Keratinocyte (primary cell): ENCODE measurements at regions not wholly inside any gene's neighbourhood (a gene's known extent, or its start where the extent isn't known, plus 50 kb on each side); places are given as distances from the start of the nearest gene placed in this dataset.

Experiments used
- DNase-seq: peaks from one replicate; pipeline ENCODE4 v3.0.0-alpha.2; 2011; ENCODE audit warnings: low read depth, missing footprints, low spot score
- FAIRE-seq: peaks from 2 replicates; lab custom pipeline; 2011; peaks lifted over from hg19 to GRCh38; lab: Jason Lieb, UNC
- H2AFZ ChIP-seq: 2 replicates; pipeline ENCODE4 v1.6.0; 2012; ENCODE audit warnings: low read length, control low read depth, inconsistent platforms; ENCODE audit not compliant: control insufficient read depth
- H3K27ac ChIP-seq: 2 replicates; pipeline ENCODE4 v1.5.1; 2011; ENCODE audit warnings: low read length; ENCODE audit not compliant: control insufficient read depth, insufficient read depth
- H3K27me3 ChIP-seq: 3 replicates; pipeline ENCODE4 v1.6.0; 2011; ENCODE audit warnings: low read length; ENCODE audit not compliant: control insufficient read depth, insufficient read depth; ENCODE audit errors: extremely low read depth
- H3K36me3 ChIP-seq, 2 experiments: 2 replicates in 1 of 2; 3 replicates in 1 of 2; pipeline ENCODE4 v1.5.1; 2011; ENCODE audit warnings: low read length in 2 of 2, mild to moderate bottlenecking in 1 of 2; ENCODE audit not compliant: control insufficient read depth in 2 of 2, insufficient read depth in 2 of 2; ENCODE audit errors: extremely low read depth in 1 of 2
- H3K4me1 ChIP-seq: 3 replicates; pipeline ENCODE4 v1.5.1; 2011; ENCODE audit warnings: low read length; ENCODE audit not compliant: control insufficient read depth, insufficient read depth; ENCODE audit errors: extremely low read depth
- H3K4me2 ChIP-seq: 3 replicates; pipeline ENCODE4 v1.6.0; 2011; ENCODE audit warnings: low read depth, low read length; ENCODE audit not compliant: control insufficient read depth, insufficient read depth; ENCODE audit errors: extremely low read depth
- H3K4me3 ChIP-seq, 3 experiments: fragments of 200-600 bp in 1 of 3; sonication (generic) in 1 of 3; 2 replicates in 2 of 3; 3 replicates in 1 of 3; pipeline ENCODE4 v1.5.1; 2011 to 2016; ENCODE audit warnings: low read length in 3 of 3, mild to moderate bottlenecking in 3 of 3, control low read depth in 2 of 3, inconsistent platforms in 1 of 3, low read depth in 1 of 3, mixed read lengths in 1 of 3, mixed run types in 1 of 3, moderate library complexity in 1 of 3; ENCODE audit not compliant: control insufficient read depth in 2 of 3, insufficient read depth in 2 of 3; ENCODE audit errors: extremely low read depth in 1 of 3
- H3K79me2 ChIP-seq: 2 replicates; pipeline ENCODE4 v1.6.0; 2012; ENCODE audit warnings: low read length; ENCODE audit not compliant: control insufficient read depth, insufficient read depth
- H3K9ac ChIP-seq: 3 replicates; pipeline ENCODE4 v1.6.0; 2011; ENCODE audit warnings: low read length; ENCODE audit not compliant: control insufficient read depth, insufficient read depth; ENCODE audit errors: extremely low read depth
- H3K9me1 ChIP-seq: 3 replicates; pipeline ENCODE4 v1.6.0; 2011; ENCODE audit warnings: low read length; ENCODE audit not compliant: control insufficient read depth, insufficient read depth; ENCODE audit errors: extremely low read depth
- H3K9me3 ChIP-seq: 2 replicates; pipeline ENCODE4 v1.5.1; 2012; ENCODE audit warnings: low read depth, low read length; ENCODE audit not compliant: control insufficient read depth
- H4K20me1 ChIP-seq: 3 replicates; pipeline ENCODE4 v1.6.0; 2011; ENCODE audit warnings: low read length; ENCODE audit not compliant: control insufficient read depth, insufficient read depth; ENCODE audit errors: extremely low read depth
- CTCF ChIP-seq, 3 experiments: IDR thresholded peaks in 1 of 3; conservative IDR thresholded peaks in 1 of 3; optimal IDR thresholded peaks in 1 of 3; 2 replicates in 2 of 3; 3 replicates in 1 of 3; pipeline versions ENCODE3 to v1.5.1; 2011; ENCODE audit warnings: low read length in 3 of 3, mild to moderate bottlenecking in 3 of 3, moderate library complexity in 2 of 3, control low read depth in 1 of 3, inconsistent platforms in 1 of 3; ENCODE audit not compliant: insufficient read depth in 2 of 3; ENCODE audit errors: extremely low read depth in 1 of 3
- EZH2 ChIP-seq: IDR thresholded peaks from one replicate; pipeline ENCODE4 v1.6.1; 2012; ENCODE audit warnings: inconsistent platforms, mild to moderate bottlenecking, low read length, moderate library complexity
- dilution Hi-C: fragments of 300-500 bp; cut with MboI; formaldehyde crosslinking; loops from one replicate; pipeline ENCODE4 v1.7.0; 2020; ENCODE audit warnings: low sequenced_read_pairs; ENCODE audit not compliant: extremely low pct_ligation_motif_present

- H3K9me3 ChIP-seq: no peaks in the 10 kb centered on the region
- DNase-seq (no peak), FAIRE-seq (no peak)
- dilution Hi-C loops: no loop called here
- no peak overlapping the region for H3K4me3 ChIP-seq
- H2AFZ ChIP-seq: no peak overlapping the region
- H3K9ac ChIP-seq: no peak overlapping the region
- TF ChIP-seq CTCF (optimal IDR thresholded peaks at IDR 0.05 in 1 of 3, IDR thresholded peaks at IDR 0.05 in 1 of 3, conservative IDR thresholded peaks at IDR 0.05 in 1 of 3; ENCODE audit: extremely low read depth in 1 of 3, insufficient read depth in 2 of 3, low read length in 3 of 3) (no peak), EZH2 (no peak)
- H3K9me1 ChIP-seq: no peaks in the 10 kb centered on the region
- no peaks in the 10 kb centered on the region for H3K4me1 ChIP-seq
- no peak overlapping the region for H3K27ac ChIP-seq
- H3K79me2 ChIP-seq: no peaks in the 10 kb centered on the region
- no peaks in the 10 kb centered on the region for H3K36me3 ChIP-seq
- no peaks in the 10 kb centered on the region for H4K20me1 ChIP-seq
- no peaks in the 10 kb centered on the region for H3K27me3 ChIP-seq
- H3K4me2 ChIP-seq: no peak overlapping the region
Measured at GRCh38 chr15:39456582-39457330, 124.1 kb upstream of the THBS1 start.

GRCh38 chr15:39458131-39458530, 122.7 kb upstream of the THBS1 start:
- Histone ChIP-seq H3K79me2 (no peaks in the 10 kb centered on the region), H3K9me1 (no peaks in the 10 kb centered on the region), H3K4me3 (no peak overlapping the region), H4K20me1 (no peaks in the 10 kb centered on the region), H3K36me3 (no peaks in the 10 kb centered on the region), H3K27me3 (no peaks in the 10 kb centered on the region), H3K9me3 (no peaks in the 10 kb centered on the region), H3K4me2 (no peak overlapping the region), H3K4me1 (no peaks in the 10 kb centered on the region), H3K27ac (no peak overlapping the region), H3K9ac (no peak overlapping the region), H2AFZ (no peak overlapping the region)
- no peak for FAIRE-seq
- dilution Hi-C loops: no loop called here
- no peak for DNase-seq
- no peak for TF ChIP-seq CTCF (optimal IDR thresholded peaks at IDR 0.05 in 1 of 3, IDR thresholded peaks at IDR 0.05 in 1 of 3, conservative IDR thresholded peaks at IDR 0.05 in 1 of 3; ENCODE audit: extremely low read depth in 1 of 3, insufficient read depth in 2 of 3, low read length in 3 of 3)
- TF ChIP-seq EZH2: no peak
